ENCODE measurements at regions not wholly inside any gene's neighbourhood (a gene's known extent, or its start where the extent isn't known, plus 50 kb on each side); places are given as distances from the start of the nearest gene placed in this dataset.
"Not testable (repeated sequence)": the region's sequence is repeated elsewhere in the genome, so short reads cannot be mapped to it uniquely, and the experiment has no call there.

DNA sequence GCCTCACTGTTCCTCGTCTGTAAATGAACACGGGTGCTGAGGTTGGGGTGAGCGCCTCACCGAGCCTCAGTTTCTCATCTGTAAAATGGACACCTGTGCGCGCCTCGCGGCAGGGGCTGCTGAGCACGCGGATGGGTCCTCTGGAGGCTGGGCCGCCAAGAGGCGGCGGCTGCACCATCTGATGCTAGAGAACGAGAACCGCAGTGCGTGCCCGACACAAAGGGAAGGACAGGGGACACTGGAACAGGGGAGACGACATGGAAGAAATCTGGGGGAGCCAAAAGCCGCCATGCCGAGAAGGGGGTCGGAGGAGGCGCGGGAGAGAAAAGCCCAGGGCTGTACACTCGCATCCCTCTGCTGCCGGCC is 118.7 kb upstream of the ZNF516 start:
- Histone ChIP-seq H3K36me3 (no peaks in the 10 kb centered on the region), H3K9me3 (no peaks in the 10 kb centered on the region), H3K27me3 (no peaks in the 10 kb centered on the region), H3K4me3 (no peak overlapping the region), H3K4me1 (no peaks in the 10 kb centered on the region), H3K27ac (no peak overlapping the region)
- TF ChIP-seq POLR2A (IDR thresholded peaks at IDR 0.05) (no peak), EP300 (IDR thresholded peaks at IDR 0.05) (no peak), POLR2AphosphoS5 (IDR thresholded peaks at IDR 0.05) (no peak)
- TF ChIP-seq, protein P1, sequence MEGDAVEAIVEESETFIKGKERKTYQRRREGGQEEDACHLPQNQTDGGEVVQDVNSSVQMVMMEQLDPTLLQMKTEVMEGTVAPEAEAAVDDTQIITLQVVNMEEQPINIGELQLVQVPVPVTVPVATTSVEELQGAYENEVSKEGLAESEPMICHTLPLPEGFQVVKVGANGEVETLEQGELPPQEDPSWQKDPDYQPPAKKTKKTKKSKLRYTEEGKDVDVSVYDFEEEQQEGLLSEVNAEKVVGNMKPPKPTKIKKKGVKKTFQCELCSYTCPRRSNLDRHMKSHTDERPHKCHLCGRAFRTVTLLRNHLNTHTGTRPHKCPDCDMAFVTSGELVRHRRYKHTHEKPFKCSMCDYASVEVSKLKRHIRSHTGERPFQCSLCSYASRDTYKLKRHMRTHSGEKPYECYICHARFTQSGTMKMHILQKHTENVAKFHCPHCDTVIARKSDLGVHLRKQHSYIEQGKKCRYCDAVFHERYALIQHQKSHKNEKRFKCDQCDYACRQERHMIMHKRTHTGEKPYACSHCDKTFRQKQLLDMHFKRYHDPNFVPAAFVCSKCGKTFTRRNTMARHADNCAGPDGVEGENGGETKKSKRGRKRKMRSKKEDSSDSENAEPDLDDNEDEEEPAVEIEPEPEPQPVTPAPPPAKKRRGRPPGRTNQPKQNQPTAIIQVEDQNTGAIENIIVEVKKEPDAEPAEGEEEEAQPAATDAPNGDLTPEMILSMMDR (IDR thresholded peaks at IDR 0.05), result no peak
- DNase-seq, result no peak
- intact Hi-C loops (cut with DNase I), result no loop called here
- 92 to 95% methylated on average over 25 of the region's 25 CpGs for WGBS, 2 donors

DNA sequence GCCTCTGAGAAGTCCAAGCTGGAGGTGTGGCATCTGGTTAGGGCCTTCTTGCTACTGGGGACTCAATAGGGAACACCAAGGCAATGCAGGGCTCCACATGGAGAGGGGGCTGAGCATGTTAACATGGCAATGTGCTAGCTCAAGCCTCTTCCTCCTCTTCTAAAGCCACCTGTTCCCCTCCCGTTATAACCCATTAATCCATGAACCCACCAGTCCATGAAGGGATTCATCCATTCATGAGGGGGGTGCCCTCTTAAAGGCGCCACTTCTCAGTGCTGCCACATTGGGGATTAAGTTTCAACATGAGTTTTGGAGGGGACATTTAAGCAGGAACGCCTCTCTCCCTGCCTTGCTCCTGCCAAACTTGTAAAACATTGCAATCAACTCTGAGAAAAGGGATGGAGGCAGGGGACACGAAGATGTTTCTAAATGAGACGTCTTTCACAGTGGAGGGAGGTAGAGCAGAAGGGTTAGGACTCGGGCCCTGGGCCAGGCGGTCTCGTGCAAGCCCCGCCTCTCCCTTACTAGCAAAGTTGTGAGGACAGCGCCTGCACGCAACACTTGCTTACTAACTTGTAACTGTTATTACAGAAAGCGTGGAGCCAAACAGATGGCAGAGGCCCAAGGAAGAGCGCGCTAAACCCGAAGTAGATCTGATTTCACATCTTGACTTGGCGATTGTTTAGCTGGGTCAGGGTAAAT is 118.2 kb upstream of the ZNF516 start:
- no peak overlapping the region for H3K27ac ChIP-seq
- no peaks in the 10 kb centered on the region for H3K9me3 ChIP-seq
- no peaks in the 10 kb centered on the region for H3K4me1 ChIP-seq
- no peak for DNase-seq
- no peaks in the 10 kb centered on the region for H3K36me3 ChIP-seq
- H3K4me3 ChIP-seq, result no peak overlapping the region
- intact Hi-C loops (cut with DNase I), result no loop called here
- TF ChIP-seq EP300 (IDR thresholded peaks at IDR 0.05) (no peak), POLR2A (IDR thresholded peaks at IDR 0.05) (no peak), POLR2AphosphoS5 (IDR thresholded peaks at IDR 0.05) (no peak)
- TF ChIP-seq, protein P1 (IDR thresholded peaks at IDR 0.05), result no peak
- no peaks in the 10 kb centered on the region for H3K27me3 ChIP-seq
- WGBS, 2 donors, result 86 to 90% methylated on average over 16 of the region's 16 CpGs

DNA sequence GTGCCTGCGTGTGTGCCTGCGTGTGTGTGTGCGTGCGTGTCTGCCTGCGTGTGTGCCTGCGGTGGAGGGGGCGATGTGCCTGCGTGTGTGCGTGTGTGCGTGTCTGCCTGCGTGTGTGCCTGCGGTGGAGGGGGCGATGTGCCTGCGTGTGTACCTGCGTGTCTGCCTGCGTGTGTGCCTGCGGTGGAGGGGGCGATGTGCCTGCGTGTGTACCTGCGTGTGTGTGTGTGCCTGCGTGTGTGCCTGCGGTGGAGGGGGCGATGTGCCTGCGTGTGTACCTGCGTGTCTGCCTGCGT is 116.7 kb upstream of the ZNF516 start:
- H3K36me3 ChIP-seq; DNase-seq; H3K27ac ChIP-seq; H3K27me3 ChIP-seq; intact Hi-C loops (cut with DNase I); H3K4me3 ChIP-seq; H3K4me1 ChIP-seq; H3K9me3 ChIP-seq: not testable (repeated sequence)
- WGBS, 2 donors, result 88 to 95% methylated on average over 26 of the region's 26 CpGs

DNA sequence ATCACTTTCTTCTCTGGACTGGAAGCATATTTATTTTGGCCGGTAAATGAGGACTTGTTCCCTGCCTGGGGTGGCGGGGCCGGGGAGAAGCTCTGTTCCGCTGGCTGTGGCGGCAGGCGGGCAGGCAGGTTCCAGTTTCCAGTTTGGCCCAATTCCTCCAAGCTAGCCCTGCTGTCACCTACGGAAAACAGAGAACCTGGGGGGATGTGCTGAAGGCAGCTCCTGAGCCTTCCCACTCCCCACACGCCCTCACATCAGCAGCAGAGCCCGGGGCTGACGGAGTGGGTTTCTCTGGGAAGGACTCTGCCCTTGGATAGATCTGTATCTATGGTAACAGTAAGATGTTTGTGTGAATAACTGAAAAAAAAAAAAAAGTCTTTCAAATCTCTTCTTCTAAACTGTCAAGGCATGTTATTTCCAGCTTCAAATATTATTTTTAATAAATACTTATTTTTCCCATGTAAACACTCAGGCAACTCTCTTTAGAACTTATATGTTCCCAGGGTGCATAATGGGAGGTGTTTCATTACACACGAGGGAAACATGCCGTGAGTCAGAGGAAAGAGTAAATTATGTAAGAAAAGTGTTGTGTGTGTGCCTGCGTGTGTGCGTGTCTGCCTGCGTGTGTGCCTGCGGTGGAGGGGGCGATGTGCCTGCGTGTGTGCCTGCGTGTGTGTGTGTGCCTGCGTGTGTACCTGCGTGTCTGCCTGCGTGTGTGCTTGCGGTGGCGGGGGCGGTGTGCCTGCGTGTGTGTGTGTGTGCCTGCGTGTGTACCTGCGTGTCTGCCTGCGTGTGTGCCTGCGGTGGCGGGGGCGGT is 116.1 kb upstream of the ZNF516 start:
- Histone ChIP-seq H3K36me3 (no peaks in the 10 kb centered on the region), H3K27ac (no peak overlapping the region), H3K4me1 (no peaks in the 10 kb centered on the region), H3K27me3 (no peaks in the 10 kb centered on the region), H3K4me3 (no peak overlapping the region), H3K9me3 (no peaks in the 10 kb centered on the region)
- intact Hi-C loops (cut with DNase I), result no loop called here
- TF ChIP-seq, protein P1 (IDR thresholded peaks at IDR 0.05), result no peak
- TF ChIP-seq POLR2AphosphoS5 (IDR thresholded peaks at IDR 0.05) (no peak), EP300 (IDR thresholded peaks at IDR 0.05) (no peak)
- DNase-seq, result no peak
- 76 to 82% methylated on average over 32 of the region's 32 CpGs for WGBS, 2 donors

DNA sequence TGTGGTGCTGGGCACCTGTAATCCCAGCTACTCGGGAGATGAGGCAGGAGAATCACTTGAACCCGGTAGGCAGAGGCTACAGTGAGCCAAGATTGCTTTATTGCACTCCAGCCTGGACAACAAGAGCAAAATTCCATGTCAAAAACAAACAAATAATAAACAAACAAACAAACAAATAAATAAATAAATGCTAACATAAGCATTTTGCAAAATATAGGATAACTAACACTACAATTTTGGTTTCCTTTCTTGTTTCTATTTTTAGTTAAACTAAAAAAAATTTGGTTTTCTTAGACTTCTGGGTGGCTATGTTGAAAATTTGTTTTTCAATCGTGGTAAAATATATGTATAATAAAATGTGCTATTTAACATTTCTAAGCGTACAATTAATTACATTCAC is 115.0 kb upstream of the ZNF516 start:
- Histone ChIP-seq H3K9me3 (no peaks in the 10 kb centered on the region), H3K36me3 (no peaks in the 10 kb centered on the region), H3K27me3 (no peaks in the 10 kb centered on the region), H3K4me3 (no peak overlapping the region), H3K4me1 (no peaks in the 10 kb centered on the region), H3K27ac (no peak overlapping the region)
- no peak for DNase-seq
- WGBS, 2 donors, result 79% methylated on average over 4 of the region's 4 CpGs
- TF ChIP-seq POLR2A (IDR thresholded peaks at IDR 0.05) (no peak), EP300 (IDR thresholded peaks at IDR 0.05) (no peak), POLR2AphosphoS5 (IDR thresholded peaks at IDR 0.05) (no peak)
- TF ChIP-seq, protein P1 (IDR thresholded peaks at IDR 0.05), result no peak
- intact Hi-C loops (cut with DNase I), result no loop called here

Measured in sigmoid colon (tissue), 6 donors.